GM20000 (cell line): ENCODE measurements at regions not wholly inside any gene's neighbourhood (a gene's known extent, or its start where the extent isn't known, plus 50 kb on each side); places are given as distances from the start of the nearest gene placed in this dataset.

ENCODE experiments used
- DNase-seq: peaks from one replicate; pipeline ENCODE4 v3.0.0; 2012; ENCODE audit warnings: low spot score
- TF ChIP-seq, protein P1 (sequence below): IDR thresholded peaks from 2 replicates; pipeline ENCODE4 v1.5.1; 2012; ENCODE audit warnings: mild to moderate bottlenecking, control low read depth; ENCODE audit errors: extremely low read depth, missing control alignments

- TF ChIP-seq, protein P1, sequence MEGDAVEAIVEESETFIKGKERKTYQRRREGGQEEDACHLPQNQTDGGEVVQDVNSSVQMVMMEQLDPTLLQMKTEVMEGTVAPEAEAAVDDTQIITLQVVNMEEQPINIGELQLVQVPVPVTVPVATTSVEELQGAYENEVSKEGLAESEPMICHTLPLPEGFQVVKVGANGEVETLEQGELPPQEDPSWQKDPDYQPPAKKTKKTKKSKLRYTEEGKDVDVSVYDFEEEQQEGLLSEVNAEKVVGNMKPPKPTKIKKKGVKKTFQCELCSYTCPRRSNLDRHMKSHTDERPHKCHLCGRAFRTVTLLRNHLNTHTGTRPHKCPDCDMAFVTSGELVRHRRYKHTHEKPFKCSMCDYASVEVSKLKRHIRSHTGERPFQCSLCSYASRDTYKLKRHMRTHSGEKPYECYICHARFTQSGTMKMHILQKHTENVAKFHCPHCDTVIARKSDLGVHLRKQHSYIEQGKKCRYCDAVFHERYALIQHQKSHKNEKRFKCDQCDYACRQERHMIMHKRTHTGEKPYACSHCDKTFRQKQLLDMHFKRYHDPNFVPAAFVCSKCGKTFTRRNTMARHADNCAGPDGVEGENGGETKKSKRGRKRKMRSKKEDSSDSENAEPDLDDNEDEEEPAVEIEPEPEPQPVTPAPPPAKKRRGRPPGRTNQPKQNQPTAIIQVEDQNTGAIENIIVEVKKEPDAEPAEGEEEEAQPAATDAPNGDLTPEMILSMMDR, result no peak
- no peak for DNase-seq
Observed at GRCh38 chr1:47679826-47680225, 242.0 kb downstream of the FOXD2 start.

- DNase-seq, result no peak
- TF ChIP-seq, protein P1, result no peak
Observed at GRCh38 chr1:47680815-47681475, 243.1 kb downstream of the FOXD2 start.

DNA sequence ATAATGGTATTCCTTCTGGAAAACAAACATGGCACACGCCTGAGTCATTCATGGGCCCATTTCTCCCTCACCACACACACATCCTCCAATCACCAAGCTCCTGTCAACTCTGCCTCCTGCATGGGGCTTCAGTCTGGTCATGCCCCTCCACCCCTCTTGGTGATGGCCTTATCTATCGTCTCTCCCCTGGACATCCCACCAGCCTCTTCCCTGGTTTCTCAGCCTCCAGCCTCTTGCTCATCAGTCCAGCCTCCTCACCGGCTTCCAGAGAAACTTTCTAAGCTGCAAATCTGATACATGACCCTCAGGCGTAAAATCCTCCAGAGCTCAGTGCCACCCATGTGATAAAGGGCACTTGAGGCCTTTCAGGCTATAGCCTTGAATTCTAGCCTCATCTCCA lies 243.9 kb downstream of the FOXD2 start:
- DNase-seq, result no peak

GRCh38 chr1:47682198-47682597 lies 244.4 kb downstream of the FOXD2 start:
- no peak for DNase-seq
- TF ChIP-seq, protein P1, result no peak

More for the DNA sequence above, 243.9 kb downstream of the FOXD2 start:
- TF ChIP-seq, protein P1, result no peak

DNA sequence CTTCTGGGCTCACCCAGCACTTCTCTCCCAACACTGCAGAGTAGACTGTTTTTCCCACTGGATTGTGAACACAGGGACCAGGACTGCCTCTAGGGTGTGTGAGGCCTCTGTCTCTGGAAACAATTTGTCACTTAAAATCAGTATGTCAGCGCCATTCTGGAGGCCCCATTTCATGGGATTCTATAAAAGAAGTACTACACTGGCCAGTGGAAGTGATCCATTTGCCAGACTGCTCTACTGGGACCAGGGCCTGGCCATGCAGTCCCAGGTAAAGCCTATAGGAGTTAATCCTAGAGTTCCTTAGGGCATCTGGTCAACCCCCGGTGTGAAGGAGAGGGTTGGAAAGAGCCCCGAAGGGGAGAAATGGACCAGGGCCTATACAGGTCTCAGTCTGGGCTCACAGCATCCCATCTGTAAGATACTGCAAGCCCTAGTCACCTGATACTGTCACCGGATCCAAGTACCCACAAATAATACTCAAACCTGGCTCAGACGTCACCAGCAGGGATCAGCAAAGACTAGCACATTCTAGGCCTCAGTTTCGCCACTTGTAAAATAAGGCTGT lies 245.0 kb downstream of the FOXD2 start:
- DNase-seq, result no peak
- TF ChIP-seq, protein P1, result no peak

DNA sequence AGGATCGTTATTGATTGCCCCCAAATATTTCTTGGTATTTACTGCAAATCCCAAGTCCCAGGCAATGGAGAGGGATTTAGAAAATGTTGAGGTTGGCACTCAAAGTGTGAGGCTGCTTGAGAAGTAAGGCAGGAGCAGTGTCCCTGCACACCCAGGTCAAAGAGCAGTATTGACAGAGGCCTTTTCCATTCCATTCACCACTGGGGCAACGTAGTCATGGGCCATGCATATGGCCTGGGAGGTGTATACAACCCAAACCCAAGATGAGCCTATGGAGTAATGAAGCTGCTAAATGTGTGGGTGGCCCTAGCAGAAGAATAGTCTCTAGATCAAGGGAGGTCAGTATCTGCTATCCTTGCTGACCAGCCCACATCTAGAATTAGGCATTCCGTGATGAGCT lies 245.6 kb downstream of the FOXD2 start:
- DNase-seq, result no peak
- TF ChIP-seq, protein P1, result no peak

DNA sequence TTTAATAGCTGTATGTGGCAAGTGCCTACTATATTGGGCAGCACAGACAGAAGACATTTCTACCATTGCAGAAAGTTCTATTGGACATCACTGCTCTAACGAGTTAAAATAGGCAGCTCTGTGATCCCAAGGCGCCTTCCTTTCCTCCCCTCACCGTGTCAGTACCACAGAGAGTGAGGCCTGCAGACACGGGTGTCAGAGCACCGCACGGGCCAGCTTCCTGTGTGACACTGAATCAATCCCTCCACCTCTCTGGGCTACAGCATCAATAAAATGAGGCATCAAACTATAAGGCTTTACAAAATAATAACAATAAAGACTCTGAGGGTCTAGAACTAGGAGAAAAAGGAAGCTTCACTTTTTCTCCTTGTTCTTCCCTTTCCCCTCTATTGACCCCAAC lies 246.7 kb downstream of the FOXD2 start:
- TF ChIP-seq, protein P1, result no peak
- DNase-seq, result no peak
